ENCODE measurements at regions not wholly inside any gene's neighbourhood (a gene's known extent, or its start where the extent isn't known, plus 50 kb on each side); places are given as distances from the start of the nearest gene placed in this dataset.

DNA sequence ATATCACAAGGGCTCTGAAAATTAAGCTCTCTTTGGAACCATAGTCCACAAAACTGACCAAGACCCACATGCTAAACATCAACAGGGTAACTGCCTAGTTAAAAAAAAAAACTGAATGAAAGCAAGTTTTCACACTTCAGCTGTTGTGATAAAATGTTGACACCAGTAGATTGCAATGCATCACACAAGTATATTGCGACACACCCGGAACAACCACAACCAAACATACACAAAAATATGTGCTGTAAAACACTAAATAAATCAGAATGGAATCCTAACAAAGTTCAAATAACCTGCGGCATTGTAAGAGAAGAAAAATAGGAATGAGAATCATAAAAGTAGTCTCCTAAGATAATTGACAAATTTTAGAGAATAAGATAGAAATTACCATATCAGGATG lies 710.3 kb downstream of the AACS start:
- DNase-seq (ENCODE audit: low spot score): no peak
- Histone ChIP-seq H3K27ac (ENCODE audit: poor library complexity, severe bottlenecking) (no peak overlapping the region), H3K27me3 (ENCODE audit: insufficient read depth, poor library complexity, severe bottlenecking) (no peaks in the 10 kb centered on the region), H3K4me3 (ENCODE audit: severe bottlenecking) (no peak overlapping the region), H3K9me3 (ENCODE audit: severe bottlenecking) (no peaks in the 10 kb centered on the region), H3K36me3 (ENCODE audit: low read depth) (no peaks in the 10 kb centered on the region), H3K4me1 (ENCODE audit: insufficient read depth, poor library complexity, severe bottlenecking) (no peaks in the 10 kb centered on the region)
- no peak for ATAC-seq (ENCODE audit: low read depth)
- TF ChIP-seq, protein P1, sequence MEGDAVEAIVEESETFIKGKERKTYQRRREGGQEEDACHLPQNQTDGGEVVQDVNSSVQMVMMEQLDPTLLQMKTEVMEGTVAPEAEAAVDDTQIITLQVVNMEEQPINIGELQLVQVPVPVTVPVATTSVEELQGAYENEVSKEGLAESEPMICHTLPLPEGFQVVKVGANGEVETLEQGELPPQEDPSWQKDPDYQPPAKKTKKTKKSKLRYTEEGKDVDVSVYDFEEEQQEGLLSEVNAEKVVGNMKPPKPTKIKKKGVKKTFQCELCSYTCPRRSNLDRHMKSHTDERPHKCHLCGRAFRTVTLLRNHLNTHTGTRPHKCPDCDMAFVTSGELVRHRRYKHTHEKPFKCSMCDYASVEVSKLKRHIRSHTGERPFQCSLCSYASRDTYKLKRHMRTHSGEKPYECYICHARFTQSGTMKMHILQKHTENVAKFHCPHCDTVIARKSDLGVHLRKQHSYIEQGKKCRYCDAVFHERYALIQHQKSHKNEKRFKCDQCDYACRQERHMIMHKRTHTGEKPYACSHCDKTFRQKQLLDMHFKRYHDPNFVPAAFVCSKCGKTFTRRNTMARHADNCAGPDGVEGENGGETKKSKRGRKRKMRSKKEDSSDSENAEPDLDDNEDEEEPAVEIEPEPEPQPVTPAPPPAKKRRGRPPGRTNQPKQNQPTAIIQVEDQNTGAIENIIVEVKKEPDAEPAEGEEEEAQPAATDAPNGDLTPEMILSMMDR (IDR thresholded peaks at IDR 0.05; ENCODE audit: poor library complexity, severe bottlenecking): no peak

DNA sequence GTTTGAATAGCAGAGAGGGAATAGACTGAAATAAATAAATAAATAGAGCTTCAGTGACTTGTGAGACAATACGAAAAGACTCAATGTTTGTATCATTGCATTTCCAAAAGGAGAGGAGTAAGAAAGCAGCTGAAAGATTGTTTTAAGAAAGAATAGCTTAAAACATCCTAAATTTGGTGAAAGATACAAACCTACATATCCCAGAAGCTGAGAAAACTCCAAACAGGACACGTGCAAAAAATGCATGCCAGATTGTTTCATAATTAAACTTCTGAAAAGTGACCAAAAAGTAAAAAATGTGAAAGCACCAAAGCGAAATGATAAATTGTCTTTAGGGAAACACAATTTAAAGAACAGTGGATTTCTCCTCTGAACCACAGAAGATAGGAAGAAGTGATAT lies 711.0 kb downstream of the AACS start:
- Histone ChIP-seq H3K4me1 (ENCODE audit: insufficient read depth, poor library complexity, severe bottlenecking) (no peaks in the 10 kb centered on the region), H3K36me3 (ENCODE audit: low read depth) (no peaks in the 10 kb centered on the region), H3K27me3 (ENCODE audit: insufficient read depth, poor library complexity, severe bottlenecking) (no peaks in the 10 kb centered on the region), H3K27ac (ENCODE audit: poor library complexity, severe bottlenecking) (no peak overlapping the region), H3K4me3 (ENCODE audit: severe bottlenecking) (no peak overlapping the region), H3K9me3 (ENCODE audit: severe bottlenecking) (no peaks in the 10 kb centered on the region)
- TF ChIP-seq, protein P1 (IDR thresholded peaks at IDR 0.05; ENCODE audit: poor library complexity, severe bottlenecking): no peak
- no peak for DNase-seq (ENCODE audit: low spot score)
- no peak for ATAC-seq (ENCODE audit: low read depth)

DNA sequence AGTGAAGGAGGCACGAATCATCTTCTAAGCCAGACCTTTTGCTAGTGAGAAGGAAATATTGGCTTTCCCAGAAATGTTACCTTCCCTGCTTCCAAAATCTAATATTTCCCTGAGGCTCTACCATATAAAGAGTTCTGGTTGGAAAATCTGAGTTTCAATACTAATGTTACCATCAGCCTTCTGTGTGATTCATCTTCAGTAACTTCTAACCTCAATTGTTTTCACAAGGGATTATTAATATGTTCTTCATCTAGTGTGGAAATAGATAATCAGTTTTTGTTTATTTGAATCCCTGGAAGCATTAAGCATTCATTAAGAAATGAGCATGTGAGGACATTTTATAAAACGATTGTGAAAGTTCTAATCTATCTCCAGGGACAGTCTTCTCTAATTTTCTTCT lies 720.9 kb downstream of the AACS start:
- TF ChIP-seq, protein P1 (IDR thresholded peaks at IDR 0.05; ENCODE audit: poor library complexity, severe bottlenecking): no peak
- H3K36me3 ChIP-seq (ENCODE audit: low read depth): no peaks in the 10 kb centered on the region
- no peak for DNase-seq (ENCODE audit: low spot score)
- H3K27me3 ChIP-seq (ENCODE audit: insufficient read depth, poor library complexity, severe bottlenecking): no peaks in the 10 kb centered on the region
- ATAC-seq (ENCODE audit: low read depth): no peak
- H3K27ac ChIP-seq (ENCODE audit: poor library complexity, severe bottlenecking): no peak overlapping the region
- no peaks in the 10 kb centered on the region for H3K4me1 ChIP-seq (ENCODE audit: insufficient read depth, poor library complexity, severe bottlenecking)
- H3K4me3 ChIP-seq (ENCODE audit: severe bottlenecking): no peak overlapping the region
- no peaks in the 10 kb centered on the region for H3K9me3 ChIP-seq (ENCODE audit: severe bottlenecking)

DNA sequence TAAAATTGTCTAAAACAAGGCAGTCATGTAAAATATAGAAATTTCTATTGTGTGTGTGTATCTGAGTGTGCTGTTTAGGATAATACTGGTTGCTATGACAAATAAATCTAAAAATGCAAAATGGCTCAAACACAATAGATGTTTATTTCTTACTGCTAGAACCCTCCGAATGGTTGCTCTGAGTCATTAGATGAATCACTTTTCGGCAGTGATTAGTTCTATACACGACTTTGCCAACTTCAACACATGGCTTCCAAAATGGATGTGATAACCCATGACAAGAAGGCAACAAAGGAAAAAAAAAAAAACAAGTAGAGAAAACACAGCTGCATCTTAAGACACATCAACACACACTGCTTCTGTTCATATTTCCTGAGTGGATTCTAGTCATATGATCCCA lies 729.2 kb downstream of the AACS start:
- H3K9me3 ChIP-seq (ENCODE audit: severe bottlenecking): no peaks in the 10 kb centered on the region
- ATAC-seq (ENCODE audit: low read depth) (peak; percentile 51), DNase-seq (ENCODE audit: low spot score) (no peak)
- no peaks in the 10 kb centered on the region for H3K27me3 ChIP-seq (ENCODE audit: insufficient read depth, poor library complexity, severe bottlenecking)
- TF ChIP-seq, protein P1 (IDR thresholded peaks at IDR 0.05; ENCODE audit: poor library complexity, severe bottlenecking): no peak
- no peaks in the 10 kb centered on the region for H3K36me3 ChIP-seq (ENCODE audit: low read depth)
- H3K4me1 ChIP-seq (ENCODE audit: insufficient read depth, poor library complexity, severe bottlenecking): no peaks in the 10 kb centered on the region
- H3K27ac ChIP-seq (ENCODE audit: poor library complexity, severe bottlenecking): no peak overlapping the region
- H3K4me3 ChIP-seq (ENCODE audit: severe bottlenecking): no peak overlapping the region

DNA sequence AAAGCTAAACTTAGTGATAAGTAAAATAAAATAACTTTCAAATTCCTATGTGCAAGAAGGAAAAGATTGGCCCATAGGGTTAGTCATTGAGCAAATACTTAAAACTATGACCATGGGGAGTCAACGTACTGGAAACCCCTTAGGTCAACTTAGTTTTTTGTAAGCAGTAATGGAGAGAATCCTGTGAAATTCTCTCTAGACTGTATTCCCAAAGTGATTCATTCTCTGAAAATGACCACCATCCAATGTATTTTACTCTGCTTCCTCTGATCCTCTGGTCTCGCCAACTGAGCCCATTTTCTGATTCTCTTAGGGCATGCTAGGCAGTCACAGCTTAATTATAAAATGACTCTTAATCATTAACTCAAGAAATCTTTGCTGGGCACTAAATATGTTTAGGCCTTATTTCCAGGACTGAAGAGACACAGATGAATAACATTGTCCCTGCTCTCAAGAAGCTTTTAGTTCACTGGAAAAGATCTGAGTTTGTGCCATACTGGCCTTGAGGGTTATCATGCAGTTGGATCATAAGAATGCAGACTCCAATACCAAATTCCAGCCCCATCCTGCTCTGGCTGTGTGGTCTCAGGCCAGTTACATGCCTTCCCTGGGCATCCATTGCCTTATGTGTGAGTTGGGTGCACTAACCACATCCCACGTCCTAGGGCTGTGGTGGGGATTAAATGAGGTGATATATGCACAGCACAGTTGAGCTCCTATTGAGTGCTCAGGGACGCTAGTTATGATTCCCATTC lies 732.4 kb downstream of the AACS start:
- peak; percentile 45 for ATAC-seq (ENCODE audit: low read depth)
- Histone ChIP-seq H3K4me3 (ENCODE audit: severe bottlenecking) (no peak overlapping the region), H3K27me3 (ENCODE audit: insufficient read depth, poor library complexity, severe bottlenecking) (no peaks in the 10 kb centered on the region), H3K36me3 (ENCODE audit: low read depth) (no peaks in the 10 kb centered on the region), H3K4me1 (ENCODE audit: insufficient read depth, poor library complexity, severe bottlenecking) (no peaks in the 10 kb centered on the region), H3K9me3 (ENCODE audit: severe bottlenecking) (no peaks in the 10 kb centered on the region), H3K27ac (ENCODE audit: poor library complexity, severe bottlenecking) (no peak overlapping the region)
- TF ChIP-seq, protein P1 (IDR thresholded peaks at IDR 0.05; ENCODE audit: poor library complexity, severe bottlenecking): no peak
- DNase-seq (ENCODE audit: low spot score): no peak
